GM12878 (cell line): ENCODE measurements at regions not wholly inside any gene's neighbourhood (a gene's known extent, or its start where the extent isn't known, plus 50 kb on each side); places are given as distances from the start of the nearest gene placed in this dataset.

Experiments used
- ATAC-seq: fragments of 200-7000 bp; cut with Tn5 transposase; 3 replicates; pipeline ENCODE4 v1.9.1; 2020; ENCODE audit warnings: mild to moderate bottlenecking, moderate library complexity
- BruUV-seq: library from RNA; stranded (reverse); fragments of 400-500 nt; replicated peaks from 2 replicates; lab custom pipeline; 2021; lab: Mats Ljungman, UMichigan
- CTCF ChIA-PET: fragments of 300-600 bp; sonication (Branson Sonifier 250); formaldehyde crosslinking; extraction: SDS; loops from one replicate; lab custom pipeline; 2021; ENCODE audit warnings: inconsistent platforms; lab: Yijun Ruan, JAX
- POLR2A ChIA-PET: fragments of 350-600 bp; formaldehyde crosslinking; extraction: SDS; loops from one replicate; lab custom pipeline; 2021; ENCODE audit warnings: inconsistent platforms; lab: Charles Lee
- RAD21 ChIA-PET: fragments of 300-600 bp; sonication (Branson Sonifier 250); formaldehyde crosslinking; loops from one replicate; lab custom pipeline; 2023; ENCODE audit warnings: antibody characterized with exemption; ENCODE audit not compliant: unreplicated experiment; lab: Charles Lee
- SMC1A ChIA-PET: fragments of 300-600 bp; sonication (Branson Sonifier 250); formaldehyde crosslinking; loops from one replicate; lab custom pipeline; 2023; ENCODE audit not compliant: unreplicated experiment, uncharacterized antibody; lab: Charles Lee
- DNase-seq: peaks from one replicate; pipeline ENCODE4 v3.0.0-alpha.2; 2011; ENCODE audit warnings: low read depth, low spot score
- FAIRE-seq: peaks from 3 replicates; lab custom pipeline; 2011; peaks lifted over from hg19 to GRCh38; lab: Jason Lieb, UNC
- H2AFZ ChIP-seq: 2 replicates; pipeline ENCODE4 v1.6.0; 2011; ENCODE audit warnings: low read depth, low read length, control low read depth; ENCODE audit not compliant: control insufficient read depth
- H3K27ac ChIP-seq: 2 replicates; pipeline ENCODE4 v1.5.1; 2011; ENCODE audit warnings: control low read depth; ENCODE audit not compliant: control insufficient read depth, insufficient read depth
- H3K27me3 ChIP-seq, 2 experiments: replicated peaks in 1 of 2; 2 replicates each; pipeline versions ENCODE4 v1.6.0 to v1.6.1; 2011; ENCODE audit warnings: low read length in 1 of 2; ENCODE audit not compliant: control insufficient read depth in 2 of 2, insufficient read depth in 2 of 2
- H3K36me3 ChIP-seq, 2 experiments: 2 replicates each; pipeline ENCODE4 v1.5.1; 2011; ENCODE audit warnings: low read length in 1 of 2; ENCODE audit not compliant: control insufficient read depth in 2 of 2, insufficient read depth in 2 of 2
- H3K4me1 ChIP-seq: 2 replicates; pipeline ENCODE4 v1.6.1; 2011; ENCODE audit warnings: mild to moderate bottlenecking, low read length, moderate library complexity, mixed read lengths; ENCODE audit not compliant: control insufficient read depth, insufficient read depth
- H3K4me2 ChIP-seq: 2 replicates; pipeline ENCODE4 v1.6.0; 2011; ENCODE audit warnings: control low read depth; ENCODE audit not compliant: control insufficient read depth, insufficient read depth
- H3K4me3 ChIP-seq: fragments of 200-600 bp; sonication (generic); 2 replicates; pipeline ENCODE4 v1.5.1; 2016
- H3K79me2 ChIP-seq: 2 replicates; pipeline ENCODE4 v1.6.0; 2011; ENCODE audit warnings: low read length; ENCODE audit not compliant: control insufficient read depth, insufficient read depth
- H3K9ac ChIP-seq: 2 replicates; pipeline ENCODE4 v1.8.0; 2011; ENCODE audit warnings: low read length, control low read depth, mixed read lengths; ENCODE audit not compliant: control insufficient read depth, insufficient read depth
- H3K9me3 ChIP-seq: replicated peaks from 3 replicates; pipeline ENCODE4 v1.5.1; 2011; ENCODE audit warnings: mild to moderate bottlenecking, low read length; ENCODE audit not compliant: control insufficient read depth, insufficient read depth
- H4K20me1 ChIP-seq: 2 replicates; pipeline ENCODE4 v1.6.0; 2011; ENCODE audit not compliant: control insufficient read depth, insufficient read depth
- ETV6 ChIP-seq, 2 experiments: fragments of 450-650 bp in 1 of 2; IDR thresholded peaks in 1 of 2; conservative IDR thresholded peaks in 1 of 2; 2 replicates each; pipeline ENCODE4 v1.6.1; 2014; ENCODE audit warnings: antibody characterized with exemption in 1 of 2, borderline replicate concordance in 1 of 2, low read depth in 1 of 2, mild to moderate bottlenecking in 1 of 2, moderate library complexity in 1 of 2
- TBL1XR1 ChIP-seq: IDR thresholded peaks from 2 replicates; pipeline ENCODE4 v1.6.1; 2012; ENCODE audit warnings: low read depth, low read length, improper control_type of control experiment
- WGBS: methylation state at CpG from one replicate; pipeline ENCODE4 v1.1.6; 2016; ENCODE audit warnings: low lambda C conversion rate; ENCODE audit not compliant: insufficient replicate concordance, insufficient coverage; ENCODE audit errors: missing lambda C conversion rate; 5-methylcytosine and 5-hydroxymethylcytosine counted together
- in situ Hi-C: fragments of 300-500 bp; cut with MboI; formaldehyde crosslinking; loops from 9 replicates; pipeline ENCODE4 v1.14.3; 2018; ENCODE audit warnings: mixed read lengths
- intact Hi-C: fragments of 100-400 bp; cut with micrococcal nuclease; formaldehyde crosslinking; loops from one replicate; pipeline ENCODE4 v1.14.2; 2022; ENCODE audit not compliant: unreplicated experiment
- TF ChIP-seq, protein P1 (sequence below): fragments of 450-650 bp; formaldehyde crosslinking; IDR thresholded peaks from 2 replicates; pipeline ENCODE4 v1.4.0; 2022; ENCODE audit warnings: mild to moderate bottlenecking, moderate library complexity

- H4K20me1 ChIP-seq: no peaks in the 10 kb centered on the region
- ChIA-PET SMC1A (interaction anchor here (0.8 kb wide), 1 partner anchor 11 kb away, joined by 3 read pairs; no protein-coding TSS in a partner anchor), POLR2A (no interaction called here), RAD21 (no interaction called here), CTCF (interaction anchor here (1.0 kb wide), 1 partner anchor 17 kb away, joined by 4 read pairs; no protein-coding TSS in a partner anchor)
- no TSS peak for BruUV-seq
- no peak overlapping the region for H3K4me2 ChIP-seq
- no peak for ATAC-seq
- H3K4me1 ChIP-seq: no peaks in the 10 kb centered on the region
- 28% methylated on average over 1 of the region's 1 CpG for WGBS
- in situ Hi-C loops (no loop called here), intact Hi-C loops (loop anchor here (10.0 kb wide), 1 partner anchor 443 kb away; no protein-coding TSS in a partner anchor)
- no peak overlapping the region for H3K4me3 ChIP-seq
- H3K27ac ChIP-seq: no peak overlapping the region
- H3K79me2 ChIP-seq: no peaks in the 10 kb centered on the region
- TF ChIP-seq ETV6 (conservative IDR thresholded peaks at IDR 0.05 in 1 of 2, IDR thresholded peaks at IDR 0.05 in 1 of 2; ENCODE audit: borderline replicate concordance in 1 of 2, low read depth in 1 of 2) (no peak), TBL1XR1 (no peak)
- TF ChIP-seq, protein P1, sequence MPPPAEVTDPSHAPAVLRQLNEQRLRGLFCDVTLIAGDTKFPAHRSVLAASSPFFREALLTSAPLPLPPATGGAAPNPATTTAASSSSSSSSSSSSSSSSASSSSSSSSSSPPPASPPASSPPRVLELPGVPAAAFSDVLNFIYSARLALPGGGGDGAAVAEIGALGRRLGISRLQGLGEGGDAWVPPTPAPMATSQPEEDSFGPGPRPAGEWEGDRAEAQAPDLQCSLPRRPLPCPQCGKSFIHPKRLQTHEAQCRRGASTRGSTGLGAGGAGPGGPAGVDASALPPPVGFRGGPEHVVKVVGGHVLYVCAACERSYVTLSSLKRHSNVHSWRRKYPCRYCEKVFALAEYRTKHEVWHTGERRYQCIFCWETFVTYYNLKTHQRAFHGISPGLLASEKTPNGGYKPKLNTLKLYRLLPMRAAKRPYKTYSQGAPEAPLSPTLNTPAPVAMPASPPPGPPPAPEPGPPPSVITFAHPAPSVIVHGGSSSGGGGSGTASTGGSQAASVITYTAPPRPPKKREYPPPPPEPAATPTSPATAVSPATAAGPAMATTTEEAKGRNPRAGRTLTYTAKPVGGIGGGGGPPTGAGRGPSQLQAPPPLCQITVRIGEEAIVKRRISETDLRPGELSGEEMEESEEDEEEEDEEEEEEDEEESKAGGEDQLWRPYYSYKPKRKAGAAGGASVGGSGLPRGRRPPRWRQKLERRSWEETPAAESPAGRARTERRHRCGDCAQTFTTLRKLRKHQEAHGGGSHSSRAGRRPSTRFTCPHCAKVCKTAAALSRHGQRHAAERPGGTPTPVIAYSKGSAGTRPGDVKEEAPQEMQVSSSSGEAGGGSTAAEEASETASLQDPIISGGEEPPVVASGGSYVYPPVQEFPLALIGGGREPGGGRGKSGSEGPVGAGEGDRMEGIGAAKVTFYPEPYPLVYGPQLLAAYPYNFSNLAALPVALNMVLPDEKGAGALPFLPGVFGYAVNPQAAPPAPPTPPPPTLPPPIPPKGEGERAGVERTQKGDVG (CRISPR knock-in tag): no peak
- no peaks in the 10 kb centered on the region for H3K27me3 ChIP-seq
- H3K9me3 ChIP-seq: no peaks in the 10 kb centered on the region
- no peak for DNase-seq
- H3K9ac ChIP-seq: no peak overlapping the region
- no peak overlapping the region for H2AFZ ChIP-seq
- FAIRE-seq: no peak
- H3K36me3 ChIP-seq: no peaks in the 10 kb centered on the region
Observed at GRCh38 chr4:103918214-103918613, 198.4 kb upstream of the TACR3 start.
